ENCODE measurements at regions not wholly inside any gene's neighbourhood (a gene's known extent, or its start where the extent isn't known, plus 50 kb on each side); places are given as distances from the start of the nearest gene placed in this dataset.

DNA sequence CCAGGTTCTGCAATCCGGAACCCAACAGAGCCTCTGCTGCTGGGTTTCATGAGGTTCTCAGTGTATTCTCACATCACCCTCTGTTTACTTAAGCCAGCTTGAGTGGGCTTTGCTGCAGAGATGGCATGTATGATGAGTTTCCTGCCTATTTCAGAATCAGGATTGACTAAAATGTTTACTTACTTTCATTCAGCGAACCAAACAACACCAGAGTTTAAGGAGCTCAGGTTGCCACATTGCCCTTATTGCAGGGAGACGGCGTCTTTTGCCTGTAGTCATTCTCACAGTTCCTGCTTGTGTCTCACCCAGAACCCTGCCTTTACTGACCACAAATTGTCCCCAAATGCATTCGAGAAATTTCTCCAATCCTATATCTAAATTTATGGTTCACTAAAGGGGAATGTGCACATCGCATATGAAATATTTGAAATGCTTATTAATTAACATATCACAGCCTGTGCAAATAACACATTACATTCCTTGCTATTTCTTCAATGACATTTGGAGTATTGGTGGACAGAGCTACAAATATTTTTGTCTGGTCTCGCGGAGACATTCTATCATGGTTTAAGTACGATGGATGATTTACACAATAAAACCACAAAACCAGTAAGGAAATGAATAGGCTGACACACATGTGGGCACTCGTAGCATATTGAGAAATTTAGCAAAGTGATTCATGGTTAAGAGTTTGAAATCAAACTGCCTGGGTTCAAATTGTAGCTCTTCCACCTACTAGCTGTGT, 377.2 kb upstream of the CFAP20DC start:
- TF ChIP-seq, protein P1, sequence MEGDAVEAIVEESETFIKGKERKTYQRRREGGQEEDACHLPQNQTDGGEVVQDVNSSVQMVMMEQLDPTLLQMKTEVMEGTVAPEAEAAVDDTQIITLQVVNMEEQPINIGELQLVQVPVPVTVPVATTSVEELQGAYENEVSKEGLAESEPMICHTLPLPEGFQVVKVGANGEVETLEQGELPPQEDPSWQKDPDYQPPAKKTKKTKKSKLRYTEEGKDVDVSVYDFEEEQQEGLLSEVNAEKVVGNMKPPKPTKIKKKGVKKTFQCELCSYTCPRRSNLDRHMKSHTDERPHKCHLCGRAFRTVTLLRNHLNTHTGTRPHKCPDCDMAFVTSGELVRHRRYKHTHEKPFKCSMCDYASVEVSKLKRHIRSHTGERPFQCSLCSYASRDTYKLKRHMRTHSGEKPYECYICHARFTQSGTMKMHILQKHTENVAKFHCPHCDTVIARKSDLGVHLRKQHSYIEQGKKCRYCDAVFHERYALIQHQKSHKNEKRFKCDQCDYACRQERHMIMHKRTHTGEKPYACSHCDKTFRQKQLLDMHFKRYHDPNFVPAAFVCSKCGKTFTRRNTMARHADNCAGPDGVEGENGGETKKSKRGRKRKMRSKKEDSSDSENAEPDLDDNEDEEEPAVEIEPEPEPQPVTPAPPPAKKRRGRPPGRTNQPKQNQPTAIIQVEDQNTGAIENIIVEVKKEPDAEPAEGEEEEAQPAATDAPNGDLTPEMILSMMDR (IDR thresholded peaks at IDR 0.05; ENCODE audit: extremely low read depth, missing control alignments) = no peak
- no peak for DNase-seq (ENCODE audit: low spot score)

DNA sequence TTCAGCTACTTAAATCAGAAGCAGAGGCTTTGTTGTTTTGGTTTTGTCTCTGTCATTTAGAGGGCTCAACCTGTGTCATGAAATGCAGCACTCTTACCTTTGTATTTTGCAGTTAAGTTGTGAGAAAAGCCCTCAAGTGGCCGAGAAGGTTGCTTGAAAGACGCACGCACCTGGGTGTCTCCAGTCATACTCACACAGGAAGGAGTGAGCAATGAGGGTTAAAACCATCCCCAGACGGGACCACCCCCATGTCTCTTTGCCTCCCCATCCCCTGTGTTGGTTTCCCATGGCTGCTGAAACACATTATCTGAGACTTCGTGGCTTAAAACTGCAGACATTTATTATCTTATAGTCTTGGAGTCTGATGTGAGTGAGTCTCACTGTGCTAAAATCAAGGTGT, 376.1 kb upstream of the CFAP20DC start:
- TF ChIP-seq, protein P1 (IDR thresholded peaks at IDR 0.05; ENCODE audit: extremely low read depth, missing control alignments) = no peak

DNA sequence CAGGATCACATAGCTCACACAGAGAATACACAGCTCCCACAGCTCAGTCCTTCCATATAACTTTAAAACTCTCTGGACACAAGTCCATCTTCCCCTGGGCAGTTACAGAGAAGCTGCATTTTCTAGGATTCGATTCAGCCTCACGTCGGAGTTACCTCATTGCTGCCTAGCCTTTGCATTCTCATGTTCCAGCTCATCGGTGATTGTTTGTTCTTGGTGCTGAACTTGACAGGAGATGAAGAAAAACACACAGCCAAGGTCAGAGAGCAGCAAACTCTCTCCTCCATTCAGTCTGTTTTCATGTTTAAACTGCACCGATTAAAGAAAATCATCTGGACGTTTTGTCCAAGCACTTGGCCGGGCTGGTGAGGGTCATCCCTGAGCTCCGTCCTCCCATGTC, 375.5 kb upstream of the CFAP20DC start:
- TF ChIP-seq, protein P1 (IDR thresholded peaks at IDR 0.05; ENCODE audit: extremely low read depth, missing control alignments) = no peak
- no peak for DNase-seq (ENCODE audit: low spot score)

More for the DNA sequence above, 376.1 kb upstream of the CFAP20DC start:
- peak; percentile 16 for DNase-seq (ENCODE audit: low spot score)

DNA sequence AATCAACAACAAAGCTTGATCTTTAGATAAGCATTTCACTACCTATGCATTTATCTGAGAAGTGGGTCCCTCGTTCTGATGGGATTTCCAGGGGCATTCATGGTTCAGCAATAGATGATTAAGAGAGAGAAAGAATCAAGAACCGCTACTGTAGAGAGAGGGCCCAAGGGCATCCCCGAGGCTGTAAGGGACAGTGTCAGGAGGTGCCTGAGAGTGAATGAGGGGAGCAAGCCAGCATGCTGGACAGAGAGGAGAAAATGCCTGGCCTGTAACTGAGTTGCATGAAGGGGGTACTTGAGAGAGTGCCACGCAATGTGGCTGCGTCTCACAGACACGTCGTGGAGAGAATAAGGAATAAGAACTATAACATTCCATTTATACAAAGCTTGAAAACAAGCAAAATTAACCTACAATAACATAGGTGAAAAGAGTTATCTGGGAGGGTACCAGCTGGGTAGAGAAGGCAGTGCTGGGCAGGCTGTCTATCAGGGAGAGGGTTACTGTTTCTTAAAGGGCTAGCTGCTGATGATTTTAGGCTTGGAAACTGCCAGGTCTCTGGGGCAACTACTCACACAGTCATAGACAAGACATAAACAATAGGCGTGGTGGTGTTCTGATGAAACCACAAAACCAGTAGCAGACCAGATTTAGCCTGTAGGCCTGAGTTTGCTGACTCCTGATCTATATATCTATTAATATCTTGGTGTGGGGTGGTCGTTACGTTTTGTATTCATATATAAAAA, 374.6 kb upstream of the CFAP20DC start:
- peak; percentile 15 for DNase-seq (ENCODE audit: low spot score)
- TF ChIP-seq, protein P1 (IDR thresholded peaks at IDR 0.05; ENCODE audit: extremely low read depth, missing control alignments) = no peak

DNA sequence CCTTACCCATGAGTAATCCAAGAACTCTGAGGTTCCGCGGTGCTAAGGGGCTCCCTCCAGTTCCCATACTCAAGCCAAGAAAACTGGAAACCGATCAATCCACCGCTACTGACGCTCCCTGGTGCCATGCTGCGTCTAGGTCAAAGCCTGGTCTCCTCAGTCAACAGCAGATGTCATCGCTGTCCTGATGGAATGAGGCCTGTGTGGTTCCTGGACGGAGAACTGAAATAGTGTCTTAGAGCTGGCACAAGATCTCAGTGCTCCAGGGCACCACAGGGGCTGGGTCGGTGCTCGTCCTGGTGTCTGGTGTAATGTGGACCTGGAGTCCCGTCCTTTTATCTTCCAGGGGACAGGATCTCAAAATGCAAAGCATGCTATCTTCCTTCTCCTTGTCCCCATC, 373.9 kb upstream of the CFAP20DC start:
- TF ChIP-seq, protein P1 (IDR thresholded peaks at IDR 0.05; ENCODE audit: extremely low read depth, missing control alignments) = no peak
- no peak for DNase-seq (ENCODE audit: low spot score)

DNA sequence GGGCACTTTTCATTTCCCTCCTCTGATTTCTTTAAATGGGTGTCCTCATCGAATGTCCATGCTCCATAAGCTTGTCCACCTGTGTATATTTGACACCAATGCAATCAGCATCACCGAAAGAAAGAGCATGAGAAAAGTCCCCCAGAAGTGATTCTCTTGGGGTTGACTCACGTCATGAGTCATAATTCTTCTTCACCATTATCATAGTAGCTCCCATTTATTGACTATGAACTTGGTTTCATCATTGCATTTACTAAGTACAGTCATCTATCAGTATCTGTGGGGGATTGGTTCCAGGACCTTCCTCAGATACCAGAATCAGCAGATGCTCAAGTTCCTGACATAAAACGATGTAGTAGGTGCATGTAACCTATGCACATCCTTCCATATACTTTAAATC, 372.5 kb upstream of the CFAP20DC start:
- no peak for DNase-seq (ENCODE audit: low spot score)
- TF ChIP-seq, protein P1 (IDR thresholded peaks at IDR 0.05; ENCODE audit: extremely low read depth, missing control alignments) = no peak

DNA sequence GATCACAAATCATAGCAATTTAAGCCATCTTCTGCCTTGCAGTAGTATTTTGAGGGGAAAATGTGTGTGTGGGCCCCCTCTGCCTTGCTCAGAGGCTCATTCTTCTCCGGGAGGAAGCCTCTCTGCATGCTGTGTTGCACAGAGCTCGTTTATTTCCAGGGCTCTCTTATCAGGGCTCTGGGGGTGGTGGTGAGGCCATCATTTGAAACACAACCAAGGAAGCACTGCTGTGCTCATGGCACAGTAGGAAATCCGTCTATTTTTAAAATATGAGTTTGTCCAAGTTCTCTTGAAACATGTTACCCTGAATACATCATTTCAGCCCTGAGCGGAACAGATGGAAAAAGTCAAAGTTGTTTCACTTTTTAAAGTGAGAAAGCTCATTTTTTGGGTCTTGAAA, 369.0 kb upstream of the CFAP20DC start:
- no peak for DNase-seq (ENCODE audit: low spot score)

More for the DNA sequence above, 369.0 kb upstream of the CFAP20DC start:
- TF ChIP-seq, protein P1 (IDR thresholded peaks at IDR 0.05; ENCODE audit: extremely low read depth, missing control alignments) = no peak

Measured in GM20000 (cell line).